SK-N-SH (cell line): ENCODE measurements at regions not wholly inside any gene's neighbourhood (a gene's known extent, or its start where the extent isn't known, plus 50 kb on each side); places are given as distances from the start of the nearest gene placed in this dataset.

Experiments used
- CTCF ChIA-PET: fragments of 300-600, 350-600 bp; formaldehyde crosslinking; extraction: SDS; loops from one replicate; lab custom pipeline; 2021; lab: Yijun Ruan, JAX
- POLR2A ChIA-PET: fragments of 350-600 bp; sonication (Branson Sonifier 250); formaldehyde crosslinking; extraction: SDS; loops from one replicate; lab custom pipeline; 2020; ENCODE audit warnings: antibody characterized with exemption, inconsistent platforms; lab: Yijun Ruan, JAX
- DNase-seq: peaks from one replicate; pipeline ENCODE4 v3.0.0; 2012
- H2AFZ ChIP-seq: fragments of 200-600 bp; sonication (generic); 2 replicates; pipeline ENCODE4 v1.8.1; 2016; ENCODE audit warnings: antibody characterized with exemption, mild to moderate bottlenecking, low read depth
- H3F3A ChIP-seq: fragments of 200-600 bp; sonication (generic); replicated peaks from 2 replicates; pipeline ENCODE3; 2016; ENCODE audit warnings: antibody characterized with exemption, mild to moderate bottlenecking; ENCODE audit not compliant: insufficient read depth
- H3K27ac ChIP-seq, 2 experiments: fragments of 200-500 bp in 1 of 2; fragments of 200-600 bp in 1 of 2; sonication (Bioruptor generic) in 1 of 2; sonication (generic), shearing (Covaris generic) in 1 of 2; 2 replicates each; pipeline versions ENCODE4 v1.5.1 to v1.6.1; 2014 to 2016; ENCODE audit warnings: low read depth in 2 of 2, inconsistent platforms in 1 of 2, low read length in 1 of 2, mild to moderate bottlenecking in 1 of 2, mixed read lengths in 1 of 2
- H3K27me3 ChIP-seq: fragments of 200-600 bp; sonication (generic), shearing (Covaris generic); 2 replicates; pipeline ENCODE4 v1.6.1; 2016; ENCODE audit warnings: mixed run types; ENCODE audit not compliant: insufficient read depth
- H3K36me3 ChIP-seq, 2 experiments: fragments of 200-500 bp in 1 of 2; fragments of 200-600 bp in 1 of 2; sonication (Bioruptor generic) in 1 of 2; sonication (generic) in 1 of 2; replicated peaks in 1 of 2; 2 replicates each; pipeline versions ENCODE3 to v1.5.1; 2014 to 2016; ENCODE audit warnings: low read length in 1 of 2, mild to moderate bottlenecking in 1 of 2; ENCODE audit not compliant: insufficient read depth in 2 of 2, control insufficient read depth in 1 of 2
- H3K4me1 ChIP-seq, 2 experiments: fragments of 200-500 bp in 1 of 2; fragments of 200-600 bp in 1 of 2; sonication (Bioruptor generic) in 1 of 2; sonication (generic), shearing (Covaris generic) in 1 of 2; 2 replicates each; pipeline versions ENCODE4 v1.5.1 to v1.6.1; 2014 to 2016; ENCODE audit warnings: low read depth in 1 of 2, low read length in 1 of 2, mixed run types in 1 of 2; ENCODE audit not compliant: insufficient read depth in 2 of 2, control insufficient read depth in 1 of 2
- H3K4me2 ChIP-seq: fragments of 200-600 bp; sonication (generic), shearing (Covaris generic); 2 replicates; pipeline ENCODE4 v1.6.1; 2017; ENCODE audit warnings: mixed run types
- H3K4me3 ChIP-seq, 2 experiments: fragments of 200-500 bp in 1 of 2; fragments of 200-600 bp in 1 of 2; sonication (Bioruptor generic) in 1 of 2; sonication (generic), shearing (Covaris generic) in 1 of 2; 2 replicates each; pipeline versions ENCODE4 v1.5.1 to v1.8.1; 2014 to 2016; ENCODE audit warnings: low read depth in 2 of 2, inconsistent platforms in 1 of 2, low read length in 1 of 2, mild to moderate bottlenecking in 1 of 2, mixed read lengths in 1 of 2, moderate library complexity in 1 of 2
- H3K79me2 ChIP-seq: fragments of 200-600 bp; sonication (generic); 2 replicates; pipeline ENCODE4 v1.8.1; 2017; ENCODE audit warnings: mild to moderate bottlenecking; ENCODE audit not compliant: insufficient read depth
- H3K9ac ChIP-seq: fragments of 200-600 bp; sonication (generic); 2 replicates; pipeline ENCODE4 v1.6.1; 2017; ENCODE audit warnings: mixed run types
- H3K9me2 ChIP-seq: fragments of 200-600 bp; sonication (generic); 2 replicates; pipeline ENCODE4 v1.6.1; 2017; ENCODE audit warnings: mixed run types
- H3K9me3 ChIP-seq: fragments of 200-600 bp; sonication (generic); 2 replicates; pipeline ENCODE4 v1.6.1; 2017; ENCODE audit warnings: mixed run types, mild to moderate bottlenecking, moderate library complexity
- H4K20me1 ChIP-seq: fragments of 200-600 bp; sonication (generic); 2 replicates; pipeline ENCODE4 v1.6.1; 2017; ENCODE audit warnings: mild to moderate bottlenecking, mixed run types; ENCODE audit not compliant: insufficient read depth
- CHD2 ChIP-seq: fragments of 150-350 bp; IDR thresholded peaks from 2 replicates; pipeline ENCODE4 v1.6.1; 2018; ENCODE audit warnings: low read length; ENCODE audit not compliant: partially characterized antibody
- EP300 ChIP-seq, 2 experiments: IDR thresholded peaks; 2 replicates each; pipeline versions ENCODE4 v1.4.0 to v1.6.1; 2012; ENCODE audit warnings: borderline replicate concordance in 1 of 2, low read depth in 1 of 2, low read length in 1 of 2
- EZH2phosphoT487 ChIP-seq: fragments of 200-600 bp; sonication (generic); IDR thresholded peaks from 2 replicates; pipeline ENCODE4 v1.6.1; 2017; ENCODE audit warnings: low read depth, mixed run types, mild to moderate bottlenecking, antibody characterized with exemption, moderate library complexity, borderline replicate concordance
- FOSL2 ChIP-seq: IDR thresholded peaks from 2 replicates; pipeline ENCODE4 v1.4.0; 2012; ENCODE audit warnings: low read depth, mild to moderate bottlenecking, moderate library complexity, borderline replicate concordance
- GATA2 ChIP-seq: sonication (generic); formaldehyde crosslinking; IDR thresholded peaks from 2 replicates; pipeline ENCODE4 v1.5.0; 2020; ENCODE audit warnings: mild to moderate bottlenecking, missing genetic modification reagents
- MAX ChIP-seq: IDR thresholded peaks from 2 replicates; pipeline ENCODE4 v1.4.0; 2012; ENCODE audit warnings: low read depth
- MXI1 ChIP-seq: IDR thresholded peaks from 2 replicates; pipeline ENCODE4 v1.6.1; 2012; ENCODE audit warnings: mild to moderate bottlenecking, low read depth, low read length, improper control_type of control experiment
- NRF1 ChIP-seq: IDR thresholded peaks from 2 replicates; pipeline ENCODE4 v1.6.1; 2012; ENCODE audit warnings: low read depth, mild to moderate bottlenecking, low read length
- PBX3 ChIP-seq: IDR thresholded peaks from 2 replicates; pipeline ENCODE4; 2012
- POLR2AphosphoS5 ChIP-seq: IDR thresholded peaks from 2 replicates; pipeline ENCODE4 v1.6.1; 2012; ENCODE audit warnings: low read depth, low read length
- RAD21 ChIP-seq: IDR thresholded peaks from 2 replicates; pipeline ENCODE4 v1.6.1; 2012; ENCODE audit warnings: mild to moderate bottlenecking, low read length
- REST ChIP-seq: IDR thresholded peaks from 2 replicates; pipeline ENCODE4 v1.6.1; 2012; ENCODE audit warnings: mild to moderate bottlenecking, low read depth, low read length, moderate library complexity
- RFX5 ChIP-seq: IDR thresholded peaks from 2 replicates; pipeline ENCODE4 v1.6.1; 2012; ENCODE audit warnings: mild to moderate bottlenecking, improper control_type of control experiment, low read length
- SIN3A ChIP-seq: IDR thresholded peaks from 2 replicates; pipeline ENCODE4 v1.6.1; 2012; ENCODE audit warnings: low read depth, mild to moderate bottlenecking, low read length, moderate library complexity, borderline replicate concordance
- SMC3 ChIP-seq: IDR thresholded peaks from 2 replicates; pipeline ENCODE4 v1.6.1; 2012; ENCODE audit warnings: low read depth, low read length, improper control_type of control experiment
- TAF1 ChIP-seq: IDR thresholded peaks from 2 replicates; pipeline ENCODE4 v1.6.1; 2012; ENCODE audit warnings: low read depth, mild to moderate bottlenecking, low read length, moderate library complexity, borderline replicate concordance
- USF2 ChIP-seq: fragments of 150-350 bp; IDR thresholded peaks from 2 replicates; pipeline ENCODE4 v1.6.1; 2017; ENCODE audit warnings: antibody characterized with exemption, low read length, low read depth, borderline replicate concordance
- WGBS: methylation state at CpG from one replicate; pipeline ENCODE4 v1.1.6; 2017; ENCODE audit warnings: low lambda C conversion rate; 5-methylcytosine and 5-hydroxymethylcytosine counted together

- no peaks in the 10 kb centered on the region for H4K20me1 ChIP-seq
- DNase-seq = no peak
- no peaks in the 10 kb centered on the region for H3K9me3 ChIP-seq
- no peak overlapping the region for H3K27ac ChIP-seq
- H3K36me3 ChIP-seq = no peaks in the 10 kb centered on the region
- no peaks in the 10 kb centered on the region for H3K79me2 ChIP-seq
- CTCF ChIA-PET = interaction anchor here (0.8 to 1.2 kb wide), 2 partner anchors 14 to 74 kb away, joined by 3 read pairs; no protein-coding TSS in a partner anchor
- H3K9ac ChIP-seq = no peak overlapping the region
- H3K4me3 ChIP-seq = no peak overlapping the region
- POLR2A ChIA-PET = no interaction called here
- 78% methylated on average over 5 of the region's 5 CpGs for WGBS
- H3K9me2 ChIP-seq = no peaks in the 10 kb centered on the region
- no peak for TF ChIP-seq MAX
- TF ChIP-seq RFX5 = no peak
- no peak for TF ChIP-seq POLR2AphosphoS5
- no peak for TF ChIP-seq FOSL2
- TF ChIP-seq SMC3 = no peak
- no peak for TF ChIP-seq USF2
- TF ChIP-seq RAD21 = no peak
- no peak for TF ChIP-seq EZH2phosphoT487
- TF ChIP-seq, all 33 proteins: peak for 0
- H3K27me3 ChIP-seq = no peaks in the 10 kb centered on the region
- no peak overlapping the region for H3K4me2 ChIP-seq
- H2AFZ ChIP-seq = no peak overlapping the region
- H3K4me1 ChIP-seq = no peaks in the 10 kb centered on the region
- H3F3A ChIP-seq = no peaks in the 10 kb centered on the region
Measured at GRCh38 chr18:43774497-43774896, 497.2 kb upstream of the SYT4 start.

- Histone ChIP-seq H4K20me1 (no peaks in the 10 kb centered on the region), H3K9me3 (no peaks in the 10 kb centered on the region), H3K27ac (no peak overlapping the region), H3K9me2 (no peaks in the 10 kb centered on the region), H3K27me3 (no peaks in the 10 kb centered on the region), H3K4me2 (no peak overlapping the region), H2AFZ (no peak overlapping the region), H3K79me2 (no peaks in the 10 kb centered on the region), H3F3A (no peaks in the 10 kb centered on the region), H3K4me1 (no peaks in the 10 kb centered on the region), H3K36me3 (no peaks in the 10 kb centered on the region), H3K9ac (no peak overlapping the region), H3K4me3 (no peak overlapping the region)
- POLR2A ChIA-PET = no interaction called here
- CTCF ChIA-PET = no interaction called here
- WGBS = 72% methylated on average over 2 of the region's 2 CpGs
- DNase-seq = no peak
- no peak for TF ChIP-seq EP300 (IDR thresholded peaks at IDR 0.05; ENCODE audit: borderline replicate concordance in 1 of 2, low read depth in 1 of 2, low read length in 1 of 2)
- TF ChIP-seq MXI1 = no peak
- TF ChIP-seq GATA2 (CRISPR knock-in tag) = no peak
- no peak for TF ChIP-seq SMC3
- TF ChIP-seq PBX3 = no peak
- no peak for TF ChIP-seq EZH2phosphoT487
- no peak for TF ChIP-seq REST
- TF ChIP-seq SIN3A = no peak
- no peak for TF ChIP-seq CHD2
- no peak for TF ChIP-seq TAF1
- no peak for TF ChIP-seq NRF1
Measured at GRCh38 chr18:43775591-43775990, 498.3 kb upstream of the SYT4 start.
